IPS DF 4.7 (cell line): ENCODE measurements at regions not wholly inside any gene's neighbourhood (a gene's known extent, or its start where the extent isn't known, plus 50 kb on each side); places are given as distances from the start of the nearest gene placed in this dataset.
"Not testable (repeated sequence)": the region's sequence is repeated elsewhere in the genome, so short reads cannot be mapped to it uniquely, and the experiment has no call there.

Experiments
- DNase-seq: peaks from one replicate; pipeline ENCODE4 v3.0.0-alpha.2; 2013; ENCODE audit warnings: low spot score; ENCODE audit errors: extremely low read depth

GRCh38 chr4:20050768-20051167 is 200.9 kb upstream of the SLIT2 start:
- DNase-seq = no peak

- no peak for DNase-seq
These were observed 201.8 kb upstream of the SLIT2 start for GRCh38 chr4:20049889-20050288.

DNA sequence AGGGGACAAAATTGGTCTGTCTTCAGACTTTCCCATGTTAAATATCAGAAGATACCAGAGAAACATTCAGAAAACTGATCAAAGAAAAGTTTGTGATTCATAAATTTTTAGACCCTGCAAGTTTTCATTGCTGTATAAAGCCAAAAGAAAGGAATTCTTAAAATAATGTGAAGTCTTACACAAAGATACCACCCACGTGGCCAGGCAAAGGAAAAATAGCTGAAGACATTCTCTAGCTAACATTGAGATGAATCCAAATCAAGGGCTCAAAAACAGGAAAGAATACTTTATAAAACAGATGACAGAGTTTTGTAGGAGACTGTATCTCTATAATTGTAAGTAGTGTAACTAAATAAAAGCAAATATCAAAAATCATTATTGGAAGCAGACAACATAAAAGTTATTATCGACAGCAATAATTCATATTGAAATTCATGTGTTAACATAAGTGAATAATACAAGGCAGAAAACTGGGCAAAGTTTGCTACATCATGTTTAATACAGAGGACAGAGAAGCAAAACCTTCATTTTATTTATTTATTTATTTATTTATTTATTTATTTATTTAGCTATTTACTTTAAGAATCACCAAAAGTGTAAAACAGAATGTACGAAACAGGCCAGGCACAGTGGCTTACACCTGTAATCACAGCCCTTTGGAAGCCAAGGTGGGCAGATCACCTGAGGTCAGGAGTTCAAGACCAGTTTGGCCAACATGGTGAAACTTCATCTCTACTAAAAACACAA is 204.6 kb upstream of the SLIT2 start:
- no peak for DNase-seq

DNA sequence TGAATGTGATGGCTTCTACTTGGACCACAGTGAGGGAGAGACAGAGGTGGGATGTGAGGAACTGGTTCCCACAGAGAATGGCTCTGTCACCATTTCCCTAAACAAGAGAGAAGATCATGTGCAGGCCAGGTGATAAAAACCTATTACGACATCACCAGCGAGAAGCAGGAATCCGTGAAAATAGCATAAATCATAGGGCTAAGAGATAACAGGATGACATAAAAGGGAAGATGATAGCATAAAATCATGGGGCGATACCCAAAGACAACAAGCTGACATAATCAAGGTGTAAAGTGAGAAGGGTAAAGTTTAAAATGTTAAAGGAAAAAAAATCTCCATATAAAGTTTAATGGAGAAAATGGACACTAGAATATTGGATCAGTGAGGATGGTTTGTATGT is 205.5 kb upstream of the SLIT2 start:
- DNase-seq = no peak

GRCh38 chr4:20044966-20045365 is 206.7 kb upstream of the SLIT2 start:
- no peak for DNase-seq

GRCh38 chr4:20044502-20044911 is 207.2 kb upstream of the SLIT2 start:
- no peak for DNase-seq

DNA sequence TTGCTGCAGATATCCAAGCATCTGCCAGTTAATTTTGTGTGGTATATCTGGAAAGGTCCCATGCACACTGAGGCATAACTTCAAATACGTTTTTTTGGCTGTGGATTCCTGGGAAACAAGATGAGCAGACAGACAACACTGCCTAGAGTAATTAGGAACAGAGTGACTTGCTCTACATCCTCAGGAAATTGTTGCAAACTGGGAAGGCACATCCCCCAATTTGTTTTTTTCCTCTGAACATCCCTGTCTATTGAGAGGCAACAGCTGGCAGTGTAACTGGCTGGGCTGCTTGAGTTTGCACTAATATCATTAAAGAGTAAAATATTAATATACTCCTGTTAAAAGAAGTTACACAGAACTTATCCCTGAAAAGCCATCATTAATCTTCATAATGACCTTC is 207.7 kb upstream of the SLIT2 start:
- no peak for DNase-seq

- DNase-seq = no peak
These were observed 208.9 kb upstream of the SLIT2 start for GRCh38 chr4:20042769-20043168.

DNA sequence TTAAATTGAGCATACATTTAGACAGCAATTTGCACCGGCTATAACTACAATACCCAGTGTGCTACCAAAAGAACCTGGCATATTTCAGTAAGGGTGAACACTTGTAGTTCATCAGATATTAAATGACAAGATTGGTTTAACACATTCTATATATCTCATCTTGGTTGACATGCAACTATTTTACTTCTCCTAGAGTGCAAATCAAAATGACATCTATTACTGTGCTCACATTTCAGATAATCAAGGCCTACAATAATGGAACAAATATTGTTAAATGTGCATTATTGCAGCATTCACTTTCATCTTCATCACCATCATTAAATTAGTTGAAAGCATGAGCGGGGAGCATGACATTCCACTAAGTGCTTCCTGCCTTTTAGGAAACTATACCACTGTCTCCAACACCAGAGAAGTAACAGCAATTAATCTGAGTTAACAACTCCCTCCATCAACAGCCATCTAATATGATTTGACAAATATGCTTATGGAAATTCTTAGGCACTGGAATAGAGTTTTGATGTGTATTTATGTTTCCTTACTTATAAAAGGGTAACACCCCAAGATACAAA is 209.8 kb upstream of the SLIT2 start:
- no peak for DNase-seq

- no peak for DNase-seq
These were observed 214.0 kb upstream of the SLIT2 start for GRCh38 chr4:20037745-20038144.

- no peak for DNase-seq
These were observed 221.6 kb upstream of the SLIT2 start for GRCh38 chr4:20030108-20030507.

DNA sequence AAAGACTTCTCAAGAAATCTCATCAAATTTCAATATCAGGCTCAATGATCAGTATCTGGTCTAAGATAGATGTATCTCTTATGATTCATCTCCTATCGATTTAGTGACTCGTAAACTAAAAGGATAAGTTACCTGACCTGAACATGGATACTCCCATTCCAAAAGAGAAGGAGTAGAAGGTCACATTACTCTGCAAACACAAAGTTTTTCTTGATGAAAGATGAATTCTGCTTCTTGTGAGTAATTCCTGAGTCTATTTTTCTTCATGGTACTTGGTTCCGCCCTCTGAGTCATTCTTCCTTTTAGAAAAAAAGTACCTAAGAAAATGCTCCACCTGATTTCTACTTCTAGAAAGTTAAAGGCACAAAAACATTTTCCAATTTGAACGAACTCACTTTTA is 223.1 kb upstream of the SLIT2 start:
- DNase-seq = no peak

DNA sequence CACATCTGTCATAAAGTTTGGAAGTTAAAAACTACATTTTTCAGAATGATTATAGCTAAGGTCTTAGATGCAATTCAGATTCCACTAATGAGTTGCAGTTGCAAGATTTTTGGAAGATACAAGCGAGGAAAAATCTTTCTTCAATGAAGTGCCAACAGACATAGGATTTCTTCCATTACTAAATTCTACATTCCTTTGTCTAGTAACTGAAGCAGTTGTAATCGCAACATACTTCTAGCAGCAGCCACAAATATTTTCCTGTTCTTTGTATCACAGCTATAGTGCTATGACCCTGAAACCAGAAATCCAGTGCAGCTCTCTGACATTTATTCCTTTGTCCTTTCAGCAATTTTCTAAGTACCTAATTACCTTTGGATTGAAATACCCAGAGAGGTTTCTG is 225.2 kb upstream of the SLIT2 start:
- no peak for DNase-seq

- no peak for DNase-seq
These were observed 229.2 kb upstream of the SLIT2 start for GRCh38 chr4:20022471-20022870.

DNA sequence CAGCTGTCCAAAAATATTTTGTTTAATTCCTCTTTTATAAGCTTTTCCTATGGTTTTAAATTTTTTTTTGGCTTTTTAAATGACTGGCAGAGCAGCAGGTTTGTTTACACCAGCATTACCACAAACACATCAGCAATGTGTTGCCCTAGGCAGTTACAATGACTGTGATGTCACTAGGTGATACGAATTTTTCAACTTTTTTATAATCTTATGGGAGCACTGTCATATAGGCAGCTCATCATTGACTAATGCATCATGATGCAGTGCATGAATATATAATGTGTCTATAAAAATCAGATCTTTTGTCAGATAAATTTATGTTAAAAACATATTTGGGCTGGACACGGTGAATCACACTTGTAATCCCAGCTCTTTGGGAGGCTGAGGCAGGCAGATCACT is 231.6 kb upstream of the SLIT2 start:
- DNase-seq = no peak

DNA sequence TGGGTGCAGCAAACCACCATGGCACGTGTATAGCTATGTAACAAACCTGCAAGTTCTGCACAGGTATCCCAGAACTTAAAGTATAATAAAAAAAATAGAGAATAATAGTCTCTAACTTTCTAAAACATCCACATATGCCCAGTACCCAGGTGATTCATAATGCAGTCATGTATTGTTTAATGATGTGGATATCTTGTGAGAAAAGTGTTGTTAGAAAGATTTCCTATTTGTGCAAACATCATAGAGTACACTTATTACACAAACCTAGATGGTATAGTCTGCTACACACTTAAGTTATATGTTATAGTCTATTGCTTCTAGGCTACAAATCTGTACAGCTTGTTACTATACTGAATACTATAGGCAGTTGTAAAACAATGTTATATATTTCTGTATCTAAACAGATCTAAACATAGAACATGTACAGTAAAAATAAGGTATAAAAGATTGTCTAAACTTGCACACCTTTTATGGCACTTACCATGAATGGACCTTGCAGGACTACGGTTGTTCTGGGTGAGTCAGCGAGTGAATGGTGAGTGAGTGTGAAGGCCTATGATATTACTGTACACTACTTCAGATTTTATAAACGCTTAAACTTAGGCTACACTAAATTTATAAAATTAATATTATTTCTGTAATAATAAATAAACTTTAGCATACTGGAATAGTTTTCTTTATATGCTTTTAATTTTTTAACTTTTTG is 232.2 kb upstream of the SLIT2 start:
- DNase-seq = no peak

DNA sequence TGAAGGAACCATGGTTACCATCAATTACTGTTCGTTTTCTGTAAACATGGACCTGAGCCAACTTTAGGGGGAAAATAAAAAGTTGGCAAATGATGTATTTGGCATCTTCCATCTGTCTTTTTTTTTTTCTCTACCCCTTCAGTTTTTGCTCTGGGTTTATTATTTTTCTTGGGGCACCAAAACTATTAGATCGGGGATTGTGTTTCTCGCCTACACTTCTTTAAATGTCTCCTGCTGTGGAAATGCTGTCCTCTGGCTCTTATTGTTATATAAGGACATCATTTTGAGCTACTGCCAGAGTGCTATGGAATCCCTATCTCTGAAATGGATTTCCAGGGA is 234.0 kb upstream of the SLIT2 start:
- no peak for DNase-seq

- no peak for DNase-seq
These were observed 234.5 kb upstream of the SLIT2 start for GRCh38 chr4:20017070-20017776.

- DNase-seq = no peak
These were observed 236.0 kb upstream of the SLIT2 start for GRCh38 chr4:20015636-20016224.

GRCh38 chr4:20003836-20004558 is 247.7 kb upstream of the SLIT2 start:
- DNase-seq = not testable (repeated sequence)

- no peak for DNase-seq
These were observed 251.8 kb upstream of the SLIT2 start for GRCh38 chr4:19999775-20000414.
